ENCODE measurements at regions not wholly inside any gene's neighbourhood (a gene's known extent, or its start where the extent isn't known, plus 50 kb on each side); places are given as distances from the start of the nearest gene placed in this dataset.

GRCh38 chr6:40194447-40195170, 260.3 kb upstream of the MOCS1 start:
- DNase-seq (ENCODE audit: low read depth): no peak

GRCh38 chr6:40192516-40192915, 258.3 kb upstream of the MOCS1 start:
- no peak for DNase-seq (ENCODE audit: low read depth)

GRCh38 chr6:40188931-40189330, 254.7 kb upstream of the MOCS1 start:
- DNase-seq (ENCODE audit: low read depth): no peak

- DNase-seq (ENCODE audit: low read depth): no peak
These were observed 253.4 kb upstream of the MOCS1 start for GRCh38 chr6:40187535-40188144.

- DNase-seq (ENCODE audit: low read depth): no peak
These were observed 251.2 kb upstream of the MOCS1 start for GRCh38 chr6:40185486-40185885.

- no peak for DNase-seq (ENCODE audit: low read depth)
These were observed 249.6 kb upstream of the MOCS1 start for GRCh38 chr6:40183902-40184301.

- DNase-seq (ENCODE audit: low read depth): no peak
These were observed 247.1 kb upstream of the MOCS1 start for GRCh38 chr6:40181367-40181766.

GRCh38 chr6:40180271-40180670, 246.0 kb upstream of the MOCS1 start:
- no peak for DNase-seq (ENCODE audit: low read depth)

- DNase-seq (ENCODE audit: low read depth): no peak
These were observed 245.2 kb upstream of the MOCS1 start for GRCh38 chr6:40179496-40179895.

- DNase-seq (ENCODE audit: low read depth): no peak
These were observed 243.3 kb upstream of the MOCS1 start for GRCh38 chr6:40177598-40177997.

GRCh38 chr6:40176152-40176551, 241.9 kb upstream of the MOCS1 start:
- DNase-seq (ENCODE audit: low read depth): no peak

GRCh38 chr6:40172272-40172671, 238.0 kb upstream of the MOCS1 start:
- DNase-seq (ENCODE audit: low read depth): no peak

- DNase-seq (ENCODE audit: low read depth): no peak
These were observed 237.1 kb upstream of the MOCS1 start for GRCh38 chr6:40171343-40171742.

- no peak for DNase-seq (ENCODE audit: low read depth)
These were observed 236.6 kb upstream of the MOCS1 start for GRCh38 chr6:40170856-40171255.

- DNase-seq (ENCODE audit: low read depth): no peak
These were observed 235.6 kb upstream of the MOCS1 start for GRCh38 chr6:40169878-40170277.

- no peak for DNase-seq (ENCODE audit: low read depth)
These were observed 232.7 kb upstream of the MOCS1 start for GRCh38 chr6:40166963-40167362.

GRCh38 chr6:40165036-40165709, 230.9 kb upstream of the MOCS1 start:
- DNase-seq (ENCODE audit: low read depth): no peak

- DNase-seq (ENCODE audit: low read depth): peak; percentile 2
These were observed 230.1 kb upstream of the MOCS1 start for GRCh38 chr6:40164345-40164755.

GRCh38 chr6:40163924-40164323, 229.7 kb upstream of the MOCS1 start:
- DNase-seq (ENCODE audit: low read depth): no peak

- no peak for DNase-seq (ENCODE audit: low read depth)
These were observed 227.8 kb upstream of the MOCS1 start for GRCh38 chr6:40162074-40162473.

GRCh38 chr6:40160826-40161225, 226.6 kb upstream of the MOCS1 start:
- no peak for DNase-seq (ENCODE audit: low read depth)

- DNase-seq (ENCODE audit: low read depth): no peak
These were observed 225.6 kb upstream of the MOCS1 start for GRCh38 chr6:40159865-40160264.

GRCh38 chr6:40152701-40153436, 218.6 kb upstream of the MOCS1 start:
- no peak for DNase-seq (ENCODE audit: low read depth)
